Rectal smooth muscle tissue (tissue), 1 donor: ENCODE measurements at regions not wholly inside any gene's neighbourhood (a gene's known extent, or its start where the extent isn't known, plus 50 kb on each side); places are given as distances from the start of the nearest gene placed in this dataset.
"Not testable (repeated sequence)": the region's sequence is repeated elsewhere in the genome, so short reads cannot be mapped to it uniquely, and the experiment has no call there.

ENCODE experiments used
- H3K27ac ChIP-seq: one replicate; pipeline ENCODE4 v1.7.0; 2013; ENCODE audit warnings: low read depth, low read length, inconsistent platforms
- H3K27me3 ChIP-seq: one replicate; pipeline ENCODE4 v1.7.0; 2013; ENCODE audit warnings: low read length; ENCODE audit not compliant: control insufficient read depth, insufficient read depth
- H3K36me3 ChIP-seq: one replicate; pipeline ENCODE4 v1.7.0; 2013; ENCODE audit warnings: low read length; ENCODE audit not compliant: control insufficient read depth, insufficient read depth
- H3K4me1 ChIP-seq: one replicate; pipeline ENCODE4 v1.7.0; 2013; ENCODE audit warnings: low read length; ENCODE audit not compliant: control insufficient read depth, insufficient read depth
- H3K4me3 ChIP-seq: one replicate; pipeline ENCODE4 v1.7.0; 2013; ENCODE audit warnings: low read length
- H3K9ac ChIP-seq: one replicate; pipeline ENCODE4 v1.7.0; 2013; ENCODE audit warnings: low read length

- Histone ChIP-seq H3K9ac (no peak overlapping the region), H3K27me3 (no peaks in the 10 kb centered on the region), H3K27ac (no peak overlapping the region), H3K36me3 (no peaks in the 10 kb centered on the region), H3K4me3 (no peak overlapping the region), H3K4me1 (no peaks in the 10 kb centered on the region)
These were observed 50.3 kb upstream of the SNRK start for GRCh38 chr3:43236008-43236407.

GRCh38 chr3:43233062-43233461 is 53.3 kb upstream of the SNRK start:
- H3K4me1 ChIP-seq = no peaks in the 10 kb centered on the region
- H3K27me3 ChIP-seq = no peaks in the 10 kb centered on the region
- no peaks in the 10 kb centered on the region for H3K36me3 ChIP-seq
- no peak overlapping the region for H3K27ac ChIP-seq
- no peak overlapping the region for H3K4me3 ChIP-seq
- no peak overlapping the region for H3K9ac ChIP-seq

GRCh38 chr3:43231276-43232000 is 54.9 kb upstream of the SNRK start:
- H3K27ac ChIP-seq = no peak overlapping the region
- no peaks in the 10 kb centered on the region for H3K36me3 ChIP-seq
- H3K4me1 ChIP-seq = no peaks in the 10 kb centered on the region
- H3K9ac ChIP-seq = no peak overlapping the region
- H3K4me3 ChIP-seq = no peak overlapping the region
- no peaks in the 10 kb centered on the region for H3K27me3 ChIP-seq

GRCh38 chr3:43229865-43230264 is 56.5 kb upstream of the SNRK start:
- H3K27me3 ChIP-seq, H3K36me3 ChIP-seq, H3K27ac ChIP-seq, H3K4me3 ChIP-seq, H3K9ac ChIP-seq, H3K4me1 ChIP-seq: not testable (repeated sequence)

GRCh38 chr3:43227685-43228084 is 58.7 kb upstream of the SNRK start:
- H3K27me3 ChIP-seq, H3K36me3 ChIP-seq, H3K4me3 ChIP-seq, H3K4me1 ChIP-seq, H3K9ac ChIP-seq, H3K27ac ChIP-seq: not testable (repeated sequence)

GRCh38 chr3:43224405-43225073 is 61.8 kb upstream of the SNRK start:
- no peak overlapping the region for H3K4me3 ChIP-seq
- no peaks in the 10 kb centered on the region for H3K4me1 ChIP-seq
- no peaks in the 10 kb centered on the region for H3K36me3 ChIP-seq
- H3K27me3 ChIP-seq = no peaks in the 10 kb centered on the region
- H3K9ac ChIP-seq = no peak overlapping the region
- no peak overlapping the region for H3K27ac ChIP-seq

GRCh38 chr3:43223670-43224364 is 62.5 kb upstream of the SNRK start:
- Histone ChIP-seq H3K27me3 (no peaks in the 10 kb centered on the region), H3K36me3 (no peaks in the 10 kb centered on the region), H3K27ac (no peak overlapping the region), H3K4me1 (no peaks in the 10 kb centered on the region), H3K9ac (no peak overlapping the region), H3K4me3 (no peak overlapping the region)

GRCh38 chr3:43222590-43222989 is 63.8 kb upstream of the SNRK start:
- no peak overlapping the region for H3K27ac ChIP-seq
- no peaks in the 10 kb centered on the region for H3K27me3 ChIP-seq
- no peaks in the 10 kb centered on the region for H3K4me1 ChIP-seq
- H3K9ac ChIP-seq = no peak overlapping the region
- no peak overlapping the region for H3K4me3 ChIP-seq
- no peaks in the 10 kb centered on the region for H3K36me3 ChIP-seq

- H3K4me1 ChIP-seq = no peaks in the 10 kb centered on the region
- no peaks in the 10 kb centered on the region for H3K27me3 ChIP-seq
- H3K27ac ChIP-seq = no peak overlapping the region
- H3K36me3 ChIP-seq = no peaks in the 10 kb centered on the region
- no peak overlapping the region for H3K9ac ChIP-seq
- H3K4me3 ChIP-seq = no peak overlapping the region
These were observed 65.3 kb upstream of the SNRK start for GRCh38 chr3:43221076-43221475.

GRCh38 chr3:43219616-43220015 is 66.7 kb upstream of the SNRK start:
- H3K27ac ChIP-seq = no peak overlapping the region
- H3K36me3 ChIP-seq = no peaks in the 10 kb centered on the region
- no peak overlapping the region for H3K9ac ChIP-seq
- no peak overlapping the region for H3K4me3 ChIP-seq
- H3K4me1 ChIP-seq = no peaks in the 10 kb centered on the region
- no peaks in the 10 kb centered on the region for H3K27me3 ChIP-seq

GRCh38 chr3:43218921-43219320 is 67.4 kb upstream of the SNRK start:
- Histone ChIP-seq H3K9ac (no peak overlapping the region), H3K27me3 (no peaks in the 10 kb centered on the region), H3K36me3 (no peaks in the 10 kb centered on the region), H3K27ac (no peak overlapping the region), H3K4me3 (no peak overlapping the region), H3K4me1 (no peaks in the 10 kb centered on the region)

- Histone ChIP-seq H3K27me3 (no peaks in the 10 kb centered on the region), H3K4me3 (no peak overlapping the region)
These were observed 68.2 kb upstream of the SNRK start for GRCh38 chr3:43218156-43218555.

More at GRCh38 chr3:43218156-43218555, 68.2 kb upstream of the SNRK start:
- no peak overlapping the region for H3K9ac ChIP-seq
- no peak overlapping the region for H3K27ac ChIP-seq
- H3K4me1 ChIP-seq = no peaks in the 10 kb centered on the region
- H3K36me3 ChIP-seq = no peaks in the 10 kb centered on the region
